GM23338 (cell line): ENCODE measurements at regions not wholly inside any gene's neighbourhood (a gene's known extent, or its start where the extent isn't known, plus 50 kb on each side); places are given as distances from the start of the nearest gene placed in this dataset.

Source experiments
- ATAC-seq: fragments of 200-7000 bp; cut with Tn5 transposase; 3 replicates; pipeline ENCODE4 v1.9.1; 2020
- DNase-seq: peaks from one replicate; pipeline ENCODE4 v3.0.0-alpha.2; 2015; ENCODE audit warnings: low spot score
- H2AFZ ChIP-seq: fragments of 200-600 bp; sonication (generic); 2 replicates; pipeline ENCODE4 v1.8.0; 2016; ENCODE audit warnings: antibody characterized with exemption, mild to moderate bottlenecking, moderate library complexity
- H3F3A ChIP-seq: fragments of 200-600 bp; sonication (generic); replicated peaks from 2 replicates; pipeline ENCODE4 v1.8.0; 2017; ENCODE audit warnings: antibody characterized with exemption, mixed run types, low read depth
- H3K27ac ChIP-seq: fragments of 200-600 bp; sonication (generic); 2 replicates; pipeline ENCODE4 v1.6.1; 2016; ENCODE audit warnings: low read depth
- H3K27me3 ChIP-seq: fragments of 200-600 bp; sonication (generic); 2 replicates; pipeline ENCODE4 v1.8.0; 2016; ENCODE audit warnings: mild to moderate bottlenecking, mixed run types, moderate library complexity; ENCODE audit not compliant: insufficient read depth
- H3K36me3 ChIP-seq: fragments of 200-600 bp; sonication (generic); 2 replicates; pipeline ENCODE4 v1.8.0; 2016; ENCODE audit warnings: mild to moderate bottlenecking; ENCODE audit not compliant: insufficient read depth
- H3K4me1 ChIP-seq: fragments of 200-600 bp; sonication (generic); 2 replicates; pipeline ENCODE4 v1.8.0; 2016; ENCODE audit warnings: mild to moderate bottlenecking, moderate library complexity; ENCODE audit not compliant: insufficient read depth
- H3K4me2 ChIP-seq: fragments of 200-600 bp; sonication (generic); 2 replicates; pipeline ENCODE4 v1.7.1; 2017; ENCODE audit warnings: mixed run types
- H3K4me3 ChIP-seq: fragments of 200-600 bp; sonication (generic); 2 replicates; pipeline ENCODE4 v1.6.1; 2016; ENCODE audit warnings: mixed run types
- H3K79me2 ChIP-seq: fragments of 200-600 bp; sonication (generic); replicated peaks from 2 replicates; pipeline ENCODE4 v1.8.0; 2017; ENCODE audit warnings: mild to moderate bottlenecking; ENCODE audit not compliant: insufficient read depth
- H3K9me2 ChIP-seq: fragments of 200-600 bp; sonication (generic); 2 replicates; pipeline ENCODE4 v1.8.0; 2017; ENCODE audit not compliant: insufficient read depth
- H4K20me1 ChIP-seq: fragments of 200-600 bp; sonication (generic); replicated peaks from 2 replicates; pipeline ENCODE4 v1.8.0; 2017; ENCODE audit warnings: mild to moderate bottlenecking; ENCODE audit not compliant: insufficient read depth
- H3K27ac Mint-ChIP-seq: 2 replicates; pipeline ENCODE4 v1.8.0; 2020; ENCODE audit warnings: inconsistent platforms, mild to moderate bottlenecking, moderate library complexity, mixed read lengths
- H3K27me3 Mint-ChIP-seq: 3 replicates; pipeline ENCODE4 v1.8.0; 2022; ENCODE audit warnings: low read depth, mild to moderate bottlenecking, moderate library complexity, mixed read lengths, inconsistent platforms; ENCODE audit not compliant: insufficient read depth, poor library complexity
- H3K36me3 Mint-ChIP-seq: 3 replicates; pipeline ENCODE4 v1.8.0; 2021; ENCODE audit warnings: low read depth, mild to moderate bottlenecking, inconsistent platforms, moderate library complexity, mixed read lengths
- H3K4me1 Mint-ChIP-seq: 3 replicates; pipeline ENCODE4 v1.8.0; 2020; ENCODE audit warnings: mild to moderate bottlenecking, inconsistent platforms, mixed read lengths
- H3K4me3 Mint-ChIP-seq: 3 replicates; pipeline ENCODE4 v1.8.0; 2021; ENCODE audit warnings: moderate library complexity, mild to moderate bottlenecking, inconsistent platforms, mixed read lengths
- H3K9me3 Mint-ChIP-seq: 3 replicates; pipeline ENCODE4 v1.8.0; 2020; ENCODE audit warnings: moderate library complexity, mild to moderate bottlenecking, inconsistent platforms, mixed read lengths
- CREB1 ChIP-seq: fragments of 250-450 bp; sonication (Bioruptor Pico); IDR thresholded peaks from 2 replicates; pipeline ENCODE4 v1.5.0; 2020; ENCODE audit warnings: low read depth, mild to moderate bottlenecking, moderate library complexity
- CTCF ChIP-seq, 2 experiments: fragments of 200-600 bp in 1 of 2; sonication (generic) in 1 of 2; conservative IDR thresholded peaks; 2 replicates each; pipeline versions ENCODE4 v1.5.1 to v1.6.1; 2016 to 2017; ENCODE audit warnings: antibody characterized with exemption in 2 of 2, low read depth in 2 of 2, mild to moderate bottlenecking in 2 of 2, moderate library complexity in 1 of 2
- ETS1 ChIP-seq: IDR thresholded peaks from 2 replicates; pipeline ENCODE4 v1.6.1; 2016; ENCODE audit warnings: antibody characterized with exemption
- EZH2 ChIP-seq: fragments of 200-600 bp; sonication (generic); IDR thresholded peaks from one replicate; pipeline ENCODE4 v1.8.0; 2017; ENCODE audit warnings: antibody characterized with exemption, mild to moderate bottlenecking, low read depth; ENCODE audit not compliant: unreplicated experiment
- EZH2phosphoT487 ChIP-seq: fragments of 200-600 bp; sonication (generic); IDR thresholded peaks from one replicate; pipeline ENCODE4 v1.8.1; 2018; ENCODE audit warnings: antibody characterized with exemption; ENCODE audit not compliant: unreplicated experiment
- JUNB ChIP-seq: IDR thresholded peaks from one replicate; pipeline ENCODE4 v1.6.1; 2016; ENCODE audit warnings: antibody characterized with exemption; ENCODE audit not compliant: unreplicated experiment
- NANOG ChIP-seq: IDR thresholded peaks from 2 replicates; pipeline ENCODE4 v1.6.1; 2016; ENCODE audit warnings: antibody characterized with exemption, borderline replicate concordance
- POLR2AphosphoS5 ChIP-seq: IDR thresholded peaks from 2 replicates; pipeline ENCODE4 v1.6.1; 2016; ENCODE audit warnings: antibody characterized with exemption, low read depth
- REST ChIP-seq: IDR thresholded peaks from one replicate; pipeline ENCODE4 v1.6.1; 2018; ENCODE audit warnings: antibody characterized with exemption; ENCODE audit not compliant: unreplicated experiment
- STAT1 ChIP-seq: IDR thresholded peaks from one replicate; pipeline ENCODE4 v1.6.1; 2016; ENCODE audit warnings: antibody characterized with exemption; ENCODE audit not compliant: unreplicated experiment
- ZNF114 ChIP-seq: fragments of 250-450 bp; sonication (Bioruptor Pico); IDR thresholded peaks from 2 replicates; pipeline ENCODE4 v1.5.0; 2020; ENCODE audit warnings: mild to moderate bottlenecking, moderate library complexity
- ZNF331 ChIP-seq: fragments of 250-450 bp; sonication (Bioruptor Pico); IDR thresholded peaks from 2 replicates; pipeline ENCODE4 v1.5.0; 2020; ENCODE audit warnings: low read depth, mild to moderate bottlenecking, moderate library complexity
- ZNF462 ChIP-seq: fragments of 250-450 bp; sonication (Bioruptor Pico); IDR thresholded peaks from 2 replicates; pipeline ENCODE4 v1.5.0; 2020; ENCODE audit warnings: mild to moderate bottlenecking, moderate library complexity

GRCh38 chr3:132225664-132226063 is 91.5 kb upstream of the ACP3 start:
- peaks cover 6% of the 10 kb centered on the region for H3K27me3 Mint-ChIP-seq
- Histone ChIP-seq H3K36me3 (no peaks in the 10 kb centered on the region), H3K79me2 (no peaks in the 10 kb centered on the region), H3K9me2 (0 out of 2 replicates have a peak, but pooled peaks cover 5% of the 10 kb centered on the region), H2AFZ (peak overlapping the region; percentile 35; the same call in 1 of the 2 replicates), H3F3A (no peaks in the 10 kb centered on the region), H4K20me1 (no peaks in the 10 kb centered on the region), H3K4me1 (peaks cover 11% of the 10 kb centered on the region; the same call in 1 of the 2 replicates), H3K4me2 (peak overlapping the region; percentile 42; the same call in 1 of the 2 replicates), H3K4me3 (no peak overlapping the region), H3K27ac (0 out of 2 replicates have a peak overlapping the region, but pooled peaks have one; percentile 6), H3K27me3 (no peaks in the 10 kb centered on the region)
- no peak for TF ChIP-seq NANOG
- no peak for TF ChIP-seq JUNB
- no peak for TF ChIP-seq STAT1
- no peak for TF ChIP-seq ZNF331 (CRISPR knock-in tag)
- no peak for TF ChIP-seq ZNF114 (CRISPR knock-in tag)
- no peak for TF ChIP-seq EZH2phosphoT487
- TF ChIP-seq CTCF (conservative IDR thresholded peaks at IDR 0.05; ENCODE audit: low read depth in 2 of 2): no peak
- TF ChIP-seq EZH2: no peak
- no peak for TF ChIP-seq CREB1 (CRISPR knock-in tag)
- TF ChIP-seq REST: no peak
- no peak for TF ChIP-seq POLR2AphosphoS5
- TF ChIP-seq ZNF462 (CRISPR knock-in tag): no peak
- no peak for TF ChIP-seq ETS1
- ATAC-seq: no peak
- DNase-seq: no peak
- no peaks in the 10 kb centered on the region for H3K36me3 Mint-ChIP-seq
- no peak overlapping the region for H3K27ac Mint-ChIP-seq
- H3K9me3 Mint-ChIP-seq: no peaks in the 10 kb centered on the region; the same call in 2 of the 3 replicates
- no peak overlapping the region for H3K4me3 Mint-ChIP-seq
- peaks cover 19% of the 10 kb centered on the region for H3K4me1 Mint-ChIP-seq
